Choroid plexus epithelial cell (primary cell): ENCODE measurements at regions not wholly inside any gene's neighbourhood (a gene's known extent, or its start where the extent isn't known, plus 50 kb on each side); places are given as distances from the start of the nearest gene placed in this dataset.
A peak's percentile ranks its signal among the peaks of the same experiment; 100 is the strongest.

Experiments used
- DNase-seq: peaks from one replicate; pipeline ENCODE4 v3.0.0-alpha.2; 2010; ENCODE audit warnings: low read depth
- H3K4me3 ChIP-seq: 2 replicates; pipeline ENCODE4 v1.5.1; 2011; ENCODE audit warnings: low read depth, mild to moderate bottlenecking, control low read depth, low read length, moderate library complexity
- TF ChIP-seq, protein P1 (sequence below): conservative IDR thresholded peaks from 2 replicates; pipeline ENCODE4 v1.5.1; 2011; ENCODE audit warnings: low read depth, mild to moderate bottlenecking, control low read depth, inconsistent platforms, low read length, moderate library complexity

DNA sequence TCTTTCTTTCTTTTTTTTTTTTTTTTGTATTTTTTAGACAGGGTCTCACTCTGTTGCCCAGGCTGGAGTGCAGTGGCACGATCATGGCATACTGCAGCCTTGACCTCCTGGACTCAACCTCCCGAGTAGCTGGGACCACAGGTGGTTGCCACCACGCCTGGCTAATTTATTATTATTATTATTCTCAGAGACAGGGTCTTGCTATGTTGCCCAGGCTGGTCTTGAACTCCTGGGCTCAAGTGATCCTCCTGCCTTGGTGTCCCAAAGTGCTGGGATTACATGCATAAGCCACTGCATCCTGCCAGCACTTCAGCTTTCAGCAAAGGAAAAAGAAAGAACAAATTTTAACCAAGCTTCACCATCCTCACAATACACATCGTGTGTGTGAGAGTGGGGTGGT lies 97.9 kb upstream of the SERBP1 start:
- H3K4me3 ChIP-seq: no peak overlapping the region
- TF ChIP-seq, protein P1, sequence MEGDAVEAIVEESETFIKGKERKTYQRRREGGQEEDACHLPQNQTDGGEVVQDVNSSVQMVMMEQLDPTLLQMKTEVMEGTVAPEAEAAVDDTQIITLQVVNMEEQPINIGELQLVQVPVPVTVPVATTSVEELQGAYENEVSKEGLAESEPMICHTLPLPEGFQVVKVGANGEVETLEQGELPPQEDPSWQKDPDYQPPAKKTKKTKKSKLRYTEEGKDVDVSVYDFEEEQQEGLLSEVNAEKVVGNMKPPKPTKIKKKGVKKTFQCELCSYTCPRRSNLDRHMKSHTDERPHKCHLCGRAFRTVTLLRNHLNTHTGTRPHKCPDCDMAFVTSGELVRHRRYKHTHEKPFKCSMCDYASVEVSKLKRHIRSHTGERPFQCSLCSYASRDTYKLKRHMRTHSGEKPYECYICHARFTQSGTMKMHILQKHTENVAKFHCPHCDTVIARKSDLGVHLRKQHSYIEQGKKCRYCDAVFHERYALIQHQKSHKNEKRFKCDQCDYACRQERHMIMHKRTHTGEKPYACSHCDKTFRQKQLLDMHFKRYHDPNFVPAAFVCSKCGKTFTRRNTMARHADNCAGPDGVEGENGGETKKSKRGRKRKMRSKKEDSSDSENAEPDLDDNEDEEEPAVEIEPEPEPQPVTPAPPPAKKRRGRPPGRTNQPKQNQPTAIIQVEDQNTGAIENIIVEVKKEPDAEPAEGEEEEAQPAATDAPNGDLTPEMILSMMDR: no peak
- no peak for DNase-seq

DNA sequence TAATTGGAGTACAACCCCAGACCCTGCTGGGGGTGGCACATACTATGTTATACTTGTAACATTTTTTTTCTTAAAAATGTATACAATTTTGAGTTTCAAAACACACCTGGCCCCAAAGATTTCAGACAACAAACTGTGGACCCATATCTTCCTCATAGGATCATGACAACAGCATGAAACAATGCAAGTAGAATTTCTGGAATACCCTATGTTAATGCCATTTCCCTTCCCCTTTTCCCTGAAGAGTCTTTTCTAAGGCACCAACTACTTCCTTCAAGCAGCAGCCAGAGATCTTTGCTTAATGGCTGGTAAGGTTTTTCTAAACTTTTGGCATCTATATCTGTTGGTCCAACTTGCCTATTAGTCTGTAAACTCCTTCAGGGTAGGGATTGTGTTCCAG lies 99.9 kb upstream of the SERBP1 start:
- DNase-seq: no peak

DNA sequence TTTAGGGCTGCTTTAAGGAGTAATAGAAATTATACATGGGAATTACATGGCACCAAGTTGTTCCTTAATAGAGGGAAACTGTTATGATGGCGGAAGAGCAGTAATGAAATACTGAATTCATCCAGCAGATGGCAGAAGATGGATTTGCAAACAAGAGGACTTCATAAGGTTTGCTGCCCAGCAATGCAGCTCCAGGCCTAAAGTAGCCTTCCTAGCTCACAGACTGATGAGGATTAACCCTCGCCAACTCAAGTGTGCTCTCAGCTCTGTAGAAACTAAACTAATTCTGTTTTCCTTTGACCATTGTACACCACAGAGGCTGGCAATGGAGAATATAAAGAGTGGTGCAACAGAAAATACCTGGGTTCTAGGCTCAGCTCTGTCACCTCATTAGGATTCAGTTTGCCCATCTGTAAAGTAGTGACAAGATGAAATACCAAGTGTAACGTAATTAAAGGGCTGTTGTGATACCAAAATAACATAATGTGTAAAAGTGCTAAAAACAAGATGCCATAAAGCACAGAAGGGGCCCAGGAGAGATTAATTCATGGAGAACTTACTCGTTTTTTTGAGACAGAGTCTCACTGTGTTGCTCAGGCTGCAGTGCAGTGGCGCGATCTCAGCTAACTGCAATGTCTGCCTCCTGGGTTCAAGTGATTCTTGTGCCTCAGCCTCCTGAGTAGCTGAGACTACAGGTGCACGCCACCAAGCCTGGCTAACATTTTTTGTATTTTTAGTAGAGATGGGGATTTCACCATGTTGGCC lies 102.4 kb upstream of the SERBP1 start:
- H3K4me3 ChIP-seq: no peak overlapping the region
- DNase-seq: peak; percentile 96
- TF ChIP-seq, protein P1: peak; percentile 79

More for the DNA sequence above, 99.9 kb upstream of the SERBP1 start:
- TF ChIP-seq, protein P1: no peak
- no peak overlapping the region for H3K4me3 ChIP-seq

DNA sequence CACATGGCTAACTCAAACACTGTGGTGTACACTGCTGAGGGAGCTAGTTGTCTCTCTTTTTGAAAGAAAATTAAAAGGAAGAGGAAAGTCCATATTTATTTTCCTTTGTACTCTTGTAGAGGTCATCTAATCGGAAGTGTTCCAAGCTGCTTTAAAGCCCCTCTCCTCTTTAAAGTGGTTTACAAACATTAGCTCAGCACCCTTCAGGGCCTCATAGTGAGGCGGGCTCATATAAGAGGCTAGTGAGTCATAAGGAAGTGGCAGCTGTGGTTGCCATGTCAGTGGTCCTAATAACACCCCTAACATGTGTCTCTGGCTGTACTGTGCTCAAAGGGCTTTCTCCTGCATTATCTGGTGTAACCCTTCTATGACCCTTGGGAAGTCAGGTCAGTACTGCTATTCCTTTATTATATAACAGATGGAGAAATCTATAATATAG lies 104.4 kb upstream of the SERBP1 start:
- TF ChIP-seq, protein P1: no peak
- no peak overlapping the region for H3K4me3 ChIP-seq
- DNase-seq: peak; percentile 75

DNA sequence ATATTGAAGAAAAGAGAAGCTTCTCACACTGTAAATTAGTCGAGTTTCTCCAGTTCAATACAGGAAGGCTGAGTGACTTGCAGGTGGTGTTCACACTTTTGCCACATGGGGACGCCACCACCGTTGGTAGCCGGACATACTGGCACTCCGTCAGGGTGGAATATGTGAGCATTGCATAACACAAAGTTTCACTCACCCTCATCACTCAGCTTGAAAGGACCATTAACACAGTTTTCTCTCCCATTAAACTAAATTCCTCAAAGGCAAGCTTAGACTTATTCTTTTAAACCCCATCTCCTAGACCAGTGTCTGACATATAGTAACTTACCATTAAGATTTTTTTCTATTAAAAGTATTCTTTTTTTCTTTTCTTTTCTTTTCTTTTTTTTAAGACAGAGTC lies 105.3 kb upstream of the SERBP1 start:
- TF ChIP-seq, protein P1: peak; percentile 99
- peak; percentile 95 for DNase-seq
- no peak overlapping the region for H3K4me3 ChIP-seq

DNA sequence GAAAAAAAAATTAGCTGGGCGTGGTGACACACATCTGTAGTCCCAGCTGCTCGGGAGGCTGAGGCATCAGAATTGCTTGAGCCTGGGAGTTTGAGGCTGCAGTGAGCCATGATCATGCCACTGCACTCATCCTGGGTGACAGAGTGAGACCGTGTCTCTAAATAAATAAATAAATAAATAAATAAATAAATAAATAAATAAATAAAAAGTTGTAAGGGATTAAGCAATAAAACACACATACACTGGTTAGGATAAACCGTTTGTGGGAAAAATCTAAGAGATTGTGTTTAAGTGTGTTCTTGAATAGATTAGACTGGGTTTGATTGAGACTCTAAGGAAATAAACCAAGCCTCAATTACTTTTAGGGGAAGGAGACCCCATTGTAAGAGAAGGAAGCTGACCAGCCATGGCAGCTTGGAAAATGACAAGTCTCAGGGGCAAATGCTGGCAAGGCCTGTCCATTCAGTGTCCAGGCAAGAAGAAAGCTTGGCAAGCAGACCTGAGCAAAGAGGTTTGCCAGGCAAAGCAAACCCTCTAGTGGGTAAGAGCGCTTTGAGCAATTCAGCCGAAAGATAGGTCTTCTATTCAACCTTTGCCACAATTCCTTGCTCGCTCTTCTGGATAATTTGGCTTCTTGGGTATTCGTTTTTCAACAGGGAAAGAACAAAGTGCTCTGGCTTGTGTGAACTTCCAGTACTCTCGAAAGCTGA lies 106.9 kb upstream of the SERBP1 start:
- no peak overlapping the region for H3K4me3 ChIP-seq
- TF ChIP-seq, protein P1: no peak
- no peak for DNase-seq

DNA sequence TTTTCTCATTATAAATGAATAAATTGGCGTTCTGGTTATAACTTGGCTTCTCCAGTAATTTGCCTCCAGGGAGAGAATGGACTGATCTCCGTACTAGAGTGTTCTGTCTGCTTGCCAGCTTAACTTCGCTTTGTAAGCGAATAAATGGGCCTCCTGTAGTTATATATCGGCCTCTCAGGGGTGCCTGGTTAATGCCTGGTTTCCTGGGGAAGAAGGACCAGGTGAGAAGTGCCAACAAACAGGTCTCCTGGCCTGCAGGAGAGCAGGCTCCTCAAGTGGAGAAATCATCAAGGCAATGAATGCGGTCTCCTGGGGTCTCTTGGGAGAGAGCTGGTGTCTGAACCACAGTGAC lies 107.4 kb upstream of the SERBP1 start:
- TF ChIP-seq, protein P1: no peak
- DNase-seq: no peak
- H3K4me3 ChIP-seq: no peak overlapping the region
